Effector memory CD8-positive, alpha-beta T cell (primary cell): ENCODE measurements at regions not wholly inside any gene's neighbourhood (a gene's known extent, or its start where the extent isn't known, plus 50 kb on each side); places are given as distances from the start of the nearest gene placed in this dataset.

Experiments
- ATAC-seq: fragments of 150-1000 bp; cut with Tn5 transposase; replicated peaks from 2 replicates; pipeline ENCODE4 v1.10.0; 2021; ENCODE audit warnings: mild to moderate bottlenecking, moderate library complexity
- DNase-seq, 3 experiments: peaks; one replicate each; pipeline ENCODE4 v3.0.0; 2021
- H3K27ac Mint-ChIP-seq, 2 donors: one replicate each; pipeline ENCODE4 v1.8.0; 2022; ENCODE audit warnings: mild to moderate bottlenecking in 2 of 2, mixed read lengths in 2 of 2, moderate library complexity in 2 of 2
- H3K27me3 Mint-ChIP-seq, 2 donors: one replicate each; pipeline ENCODE4 v1.8.0; 2022; ENCODE audit warnings: mixed read lengths in 2 of 2
- H3K36me3 Mint-ChIP-seq: one replicate; pipeline ENCODE4 v1.8.0; 2022; ENCODE audit warnings: mild to moderate bottlenecking, moderate library complexity, mixed read lengths; ENCODE audit not compliant: insufficient read depth
- H3K4me1 Mint-ChIP-seq, 2 donors: one replicate each; pipeline ENCODE4 v1.8.0; 2022; ENCODE audit warnings: low read depth in 2 of 2, mixed read lengths in 2 of 2
- H3K4me3 Mint-ChIP-seq, 2 donors: one replicate each; pipeline ENCODE4 v1.8.0; 2022; ENCODE audit warnings: mild to moderate bottlenecking in 2 of 2, mixed read lengths in 2 of 2, moderate library complexity in 2 of 2
- H3K9me3 Mint-ChIP-seq, 2 donors: one replicate each; pipeline ENCODE4 v1.8.0; 2022; ENCODE audit warnings: mixed read lengths in 2 of 2

- no peaks in the 10 kb centered on the region for H3K9me3 Mint-ChIP-seq
- H3K36me3 Mint-ChIP-seq = no peaks in the 10 kb centered on the region
- no peak for DNase-seq
- H3K27ac Mint-ChIP-seq = no peak overlapping the region
- H3K27me3 Mint-ChIP-seq = peaks cover 39 to 63% of the 10 kb centered on the region in 2 donors
- no peak for ATAC-seq
- H3K4me1 Mint-ChIP-seq = no peaks in the 10 kb centered on the region
- H3K4me3 Mint-ChIP-seq = no peak overlapping the region
These were observed 84.5 kb downstream of the ADRA2A start for GRCh38 chr10:111161109-111161874.

GRCh38 chr10:111171183-111171582 is 94.4 kb downstream of the ADRA2A start:
- H3K27me3 Mint-ChIP-seq = peaks cover 45 to 71% of the 10 kb centered on the region in 2 donors
- no peak for ATAC-seq

GRCh38 chr10:111175787-111176186 is 99.0 kb downstream of the ADRA2A start:
- Mint-ChIP-seq H3K27ac (no peak overlapping the region), H3K36me3 (no peaks in the 10 kb centered on the region), H3K9me3 (no peaks in the 10 kb centered on the region), H3K4me1 (peaks cover 2 to 4% of the 10 kb centered on the region in 2 donors), H3K27me3 (peaks cover 65 to 67% of the 10 kb centered on the region in 2 donors), H3K4me3 (no peak overlapping the region)
- DNase-seq (no peak), ATAC-seq (no peak)

More at GRCh38 chr10:111171183-111171582, 94.4 kb downstream of the ADRA2A start:
- Mint-ChIP-seq H3K27ac (no peak overlapping the region), H3K9me3 (no peaks in the 10 kb centered on the region), H3K36me3 (no peaks in the 10 kb centered on the region), H3K4me3 (no peak overlapping the region), H3K4me1 (no peaks in the 10 kb centered on the region)
- no peak for DNase-seq

GRCh38 chr10:111177379-111177778 is 100.5 kb downstream of the ADRA2A start:
- H3K9me3 Mint-ChIP-seq = no peaks in the 10 kb centered on the region

GRCh38 chr10:111179514-111179913 is 102.7 kb downstream of the ADRA2A start:
- Mint-ChIP-seq H3K4me3 (no peak overlapping the region), H3K4me1 (peaks cover 2 to 4% of the 10 kb centered on the region in 2 donors), H3K9me3 (no peaks in the 10 kb centered on the region), H3K36me3 (no peaks in the 10 kb centered on the region), H3K27ac (no peak overlapping the region), H3K27me3 (peaks cover 41 to 49% of the 10 kb centered on the region in 2 donors)
- DNase-seq = no peak
- ATAC-seq = no peak

More at GRCh38 chr10:111177379-111177778, 100.5 kb downstream of the ADRA2A start:
- H3K36me3 Mint-ChIP-seq = no peaks in the 10 kb centered on the region
- no peak overlapping the region for H3K4me3 Mint-ChIP-seq
- H3K27me3 Mint-ChIP-seq = peaks cover 53 to 55% of the 10 kb centered on the region in 2 donors
- DNase-seq (no peak), ATAC-seq (no peak)
- H3K27ac Mint-ChIP-seq = no peak overlapping the region
- H3K4me1 Mint-ChIP-seq = peaks cover 2 to 4% of the 10 kb centered on the region in 2 donors

DNA sequence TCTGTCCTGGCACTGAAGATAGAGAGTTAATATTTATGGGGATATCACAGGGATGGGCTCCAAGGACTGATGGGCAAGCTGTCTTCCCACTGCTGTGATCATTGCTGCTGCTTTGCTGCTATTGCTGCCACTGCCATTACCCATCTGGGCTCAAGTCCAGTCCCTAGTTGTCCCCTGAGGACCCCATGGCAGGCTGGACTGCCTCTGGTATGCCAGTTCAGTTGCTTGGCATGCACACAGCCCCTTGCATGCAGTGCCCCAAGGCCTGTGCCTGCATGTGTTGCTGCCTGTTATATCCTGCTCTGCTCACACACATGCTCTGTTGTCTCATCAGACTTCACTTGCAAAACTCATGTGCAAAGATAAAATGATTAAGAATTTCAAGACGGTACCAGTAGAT is 109.5 kb downstream of the ADRA2A start:
- no peak for DNase-seq

GRCh38 chr10:111187096-111187495 is 110.3 kb downstream of the ADRA2A start:
- DNase-seq (no peak), ATAC-seq (no peak)
- Mint-ChIP-seq H3K9me3 (no peaks in the 10 kb centered on the region), H3K36me3 (peaks cover 4% of the 10 kb centered on the region), H3K27me3 (peaks cover 17 to 34% of the 10 kb centered on the region in 2 donors), H3K27ac (no peak overlapping the region), H3K4me1 (no peaks in the 10 kb centered on the region), H3K4me3 (no peak overlapping the region)

More for the DNA sequence above, 109.5 kb downstream of the ADRA2A start:
- H3K9me3 Mint-ChIP-seq = no peaks in the 10 kb centered on the region
- H3K27me3 Mint-ChIP-seq = peaks cover 17 to 34% of the 10 kb centered on the region in 2 donors
- no peak for ATAC-seq
- no peak overlapping the region for H3K27ac Mint-ChIP-seq
- H3K4me3 Mint-ChIP-seq = no peak overlapping the region
- H3K36me3 Mint-ChIP-seq = peaks cover 4% of the 10 kb centered on the region
- H3K4me1 Mint-ChIP-seq = no peaks in the 10 kb centered on the region

- no peaks in the 10 kb centered on the region for H3K36me3 Mint-ChIP-seq
- H3K27me3 Mint-ChIP-seq = peaks cover 54 to 83% of the 10 kb centered on the region in 2 donors
- no peaks in the 10 kb centered on the region for H3K9me3 Mint-ChIP-seq
- DNase-seq (no peak), ATAC-seq (no peak)
- no peak overlapping the region for H3K27ac Mint-ChIP-seq
- no peak overlapping the region for H3K4me3 Mint-ChIP-seq
- H3K4me1 Mint-ChIP-seq = no peaks in the 10 kb centered on the region
These were observed 122.8 kb downstream of the ADRA2A start for GRCh38 chr10:111199587-111199986.

DNA sequence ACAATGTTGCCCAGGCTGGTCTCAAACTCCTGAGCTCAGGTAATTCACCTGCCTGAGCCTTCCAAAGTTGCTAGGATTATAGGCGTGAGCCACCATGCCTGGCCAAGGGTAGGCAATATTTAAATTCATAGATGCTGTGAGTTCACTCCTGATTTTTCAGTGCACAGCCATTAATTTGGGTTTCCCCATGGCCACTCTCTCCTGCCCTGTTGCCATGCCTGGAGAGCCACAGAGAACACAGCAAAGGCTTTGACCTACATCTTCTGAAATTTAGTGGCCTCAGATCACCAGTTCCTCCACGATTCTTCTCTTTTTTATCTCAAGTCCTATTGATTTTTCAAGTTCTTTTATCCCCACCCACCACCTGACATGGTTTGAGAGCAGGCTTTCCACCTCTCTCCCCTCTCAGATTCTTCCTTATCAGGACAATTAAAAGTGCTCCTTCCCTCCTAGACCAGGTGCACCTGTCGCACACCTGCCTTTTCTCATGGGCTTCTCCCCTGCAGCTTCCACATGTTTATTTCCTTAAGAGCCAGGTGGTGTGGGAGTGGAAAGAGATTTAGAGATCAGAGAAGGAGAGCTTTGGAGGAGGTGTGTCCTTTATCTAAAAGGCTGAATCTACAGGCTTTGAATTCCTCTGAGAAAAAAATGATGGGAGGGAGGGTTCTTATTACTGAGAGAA is 123.8 kb downstream of the ADRA2A start:
- Mint-ChIP-seq H3K36me3 (no peaks in the 10 kb centered on the region), H3K4me1 (no peaks in the 10 kb centered on the region), H3K27ac (no peak overlapping the region), H3K4me3 (no peak overlapping the region), H3K9me3 (no peaks in the 10 kb centered on the region), H3K27me3 (peaks cover 47 to 84% of the 10 kb centered on the region in 2 donors)
- no peak for DNase-seq
- ATAC-seq = no peak

DNA sequence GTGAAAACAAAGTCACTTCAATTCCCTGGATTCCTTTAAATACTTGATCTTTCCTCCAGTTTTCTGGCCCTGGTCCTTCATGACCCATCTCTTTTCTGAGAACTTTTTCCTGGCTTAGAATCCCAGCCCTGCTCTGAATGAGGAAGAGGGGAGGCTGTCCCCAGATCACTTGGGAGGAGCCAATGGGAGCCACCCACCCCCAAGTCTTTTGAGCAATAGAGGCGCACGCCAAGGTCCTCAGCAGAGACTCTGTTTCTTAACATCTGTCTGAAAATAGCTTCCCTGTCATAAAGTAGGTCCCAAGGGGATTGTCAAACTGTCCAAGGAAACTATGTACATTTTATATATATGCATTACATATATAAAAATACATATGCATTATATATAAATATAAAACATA is 126.8 kb downstream of the ADRA2A start:
- H3K27me3 Mint-ChIP-seq = peaks cover 31 to 94% of the 10 kb centered on the region in 2 donors
- H3K27ac Mint-ChIP-seq = no peak overlapping the region
- no peaks in the 10 kb centered on the region for H3K4me1 Mint-ChIP-seq
- H3K4me3 Mint-ChIP-seq = no peak overlapping the region
- no peaks in the 10 kb centered on the region for H3K9me3 Mint-ChIP-seq
- ATAC-seq = no peak
- no peak for DNase-seq
- H3K36me3 Mint-ChIP-seq = no peaks in the 10 kb centered on the region

GRCh38 chr10:111204838-111205237 is 128.0 kb downstream of the ADRA2A start:
- H3K27me3 Mint-ChIP-seq = peaks cover 20 to 86% of the 10 kb centered on the region in 2 donors
- H3K4me3 Mint-ChIP-seq = no peak overlapping the region
- no peaks in the 10 kb centered on the region for H3K36me3 Mint-ChIP-seq
- H3K4me1 Mint-ChIP-seq = no peaks in the 10 kb centered on the region
- no peak for DNase-seq
- no peak overlapping the region for H3K27ac Mint-ChIP-seq
- no peak for ATAC-seq
- H3K9me3 Mint-ChIP-seq = no peaks in the 10 kb centered on the region

GRCh38 chr10:111206521-111206920 is 129.7 kb downstream of the ADRA2A start:
- Mint-ChIP-seq H3K27ac (no peak overlapping the region), H3K27me3 (peaks cover 8 to 72% of the 10 kb centered on the region in 2 donors), H3K36me3 (no peaks in the 10 kb centered on the region), H3K4me3 (no peak overlapping the region), H3K4me1 (no peaks in the 10 kb centered on the region), H3K9me3 (no peaks in the 10 kb centered on the region)
- ATAC-seq (no peak), DNase-seq (no peak)

GRCh38 chr10:111207500-111207899 is 130.7 kb downstream of the ADRA2A start:
- H3K27ac Mint-ChIP-seq = no peak overlapping the region
- peaks cover 6 to 63% of the 10 kb centered on the region in 2 donors for H3K27me3 Mint-ChIP-seq
- H3K4me1 Mint-ChIP-seq = no peaks in the 10 kb centered on the region
- ATAC-seq (no peak), DNase-seq (no peak)
- H3K9me3 Mint-ChIP-seq = no peaks in the 10 kb centered on the region
- no peak overlapping the region for H3K4me3 Mint-ChIP-seq
- no peaks in the 10 kb centered on the region for H3K36me3 Mint-ChIP-seq

DNA sequence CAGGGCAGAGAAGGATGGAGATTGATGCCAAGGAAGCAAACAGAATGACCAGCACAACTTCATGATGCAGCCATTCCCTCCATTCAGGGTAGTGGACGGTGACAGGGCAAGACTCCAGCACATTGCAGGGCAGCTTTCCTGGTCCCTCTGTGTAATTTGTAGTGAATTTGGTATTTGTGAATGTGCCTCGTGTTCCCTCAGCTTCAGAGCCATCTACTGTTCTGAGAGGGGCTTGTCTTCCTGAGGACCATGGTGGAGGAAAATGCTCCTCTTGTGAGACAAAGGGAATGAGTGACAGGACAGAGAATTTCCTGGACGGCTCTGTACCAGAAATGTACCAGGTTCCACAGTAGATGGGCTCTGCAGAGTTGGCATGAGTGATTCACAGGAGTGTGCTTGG is 132.1 kb downstream of the ADRA2A start:
- H3K9me3 Mint-ChIP-seq = no peaks in the 10 kb centered on the region
- no peak overlapping the region for H3K4me3 Mint-ChIP-seq
- peaks cover 0 to 48% of the 10 kb centered on the region in 2 donors for H3K27me3 Mint-ChIP-seq
- H3K4me1 Mint-ChIP-seq = no peaks in the 10 kb centered on the region
- no peak overlapping the region for H3K27ac Mint-ChIP-seq
- DNase-seq = no peak
- no peak for ATAC-seq
- no peaks in the 10 kb centered on the region for H3K36me3 Mint-ChIP-seq
